ENCODE measurements at regions not wholly inside any gene's neighbourhood (a gene's known extent, or its start where the extent isn't known, plus 50 kb on each side); places are given as distances from the start of the nearest gene placed in this dataset.

DNA sequence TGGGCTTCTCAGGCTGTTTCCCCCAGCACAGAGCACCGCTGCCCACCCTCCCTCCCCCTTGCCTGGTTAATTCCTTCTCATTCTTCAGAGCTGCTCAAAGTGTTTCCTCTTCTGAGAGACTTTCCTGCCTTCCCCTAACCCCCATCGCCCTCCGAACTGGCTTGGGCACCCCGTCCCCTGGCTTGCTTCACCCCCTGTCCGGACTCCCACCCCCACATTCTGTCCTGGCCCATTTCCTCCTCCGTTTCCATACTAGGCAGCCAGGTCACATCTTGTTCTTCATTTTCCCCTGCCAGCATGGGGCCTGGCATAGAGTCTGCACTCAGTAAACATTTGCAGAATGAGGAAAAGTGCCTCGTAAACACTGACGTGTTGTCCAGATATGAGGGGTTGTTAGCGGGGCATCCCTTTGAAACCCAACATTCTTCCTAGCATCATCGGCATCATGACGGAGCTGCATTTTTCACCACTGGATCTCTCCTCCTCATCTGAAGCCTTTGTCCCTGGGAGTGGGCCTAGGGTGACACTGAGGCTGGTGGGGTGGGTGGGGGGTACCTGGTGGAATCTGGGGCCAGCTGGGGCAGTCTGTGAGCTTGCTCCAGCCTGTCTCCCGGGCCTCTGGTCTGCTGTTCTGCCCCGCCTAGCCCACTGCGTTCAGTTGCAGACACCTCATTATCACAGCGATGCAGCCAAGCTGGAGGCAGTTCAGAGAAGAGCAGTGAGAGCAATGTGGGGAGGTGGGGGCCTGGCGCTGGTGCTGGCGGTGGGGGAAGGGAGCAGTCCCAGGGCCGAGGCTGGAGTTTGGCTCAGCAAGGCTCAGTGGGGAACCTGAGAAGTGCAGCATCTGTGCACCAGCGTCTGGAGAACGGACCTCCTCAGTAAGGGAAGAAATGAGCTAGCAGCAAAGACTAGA, 149.4 kb upstream of the PJA1 start:
- H3K4me3 ChIP-seq (ENCODE audit: low read depth, low read length) = no peak overlapping the region
- ChIA-PET POLR2A (no interaction called here), CTCF (interaction anchor here (0.6 to 1.6 kb wide), 2 partner anchors 28 to 717 kb away, joined by 3 read pairs; no protein-coding TSS in a partner anchor)
- no peaks in the 10 kb centered on the region for H3K36me3 ChIP-seq (ENCODE audit: control insufficient read depth, insufficient read depth, low read length)
- no peak for DNase-seq (ENCODE audit: low read depth)
- TF ChIP-seq, protein P1, sequence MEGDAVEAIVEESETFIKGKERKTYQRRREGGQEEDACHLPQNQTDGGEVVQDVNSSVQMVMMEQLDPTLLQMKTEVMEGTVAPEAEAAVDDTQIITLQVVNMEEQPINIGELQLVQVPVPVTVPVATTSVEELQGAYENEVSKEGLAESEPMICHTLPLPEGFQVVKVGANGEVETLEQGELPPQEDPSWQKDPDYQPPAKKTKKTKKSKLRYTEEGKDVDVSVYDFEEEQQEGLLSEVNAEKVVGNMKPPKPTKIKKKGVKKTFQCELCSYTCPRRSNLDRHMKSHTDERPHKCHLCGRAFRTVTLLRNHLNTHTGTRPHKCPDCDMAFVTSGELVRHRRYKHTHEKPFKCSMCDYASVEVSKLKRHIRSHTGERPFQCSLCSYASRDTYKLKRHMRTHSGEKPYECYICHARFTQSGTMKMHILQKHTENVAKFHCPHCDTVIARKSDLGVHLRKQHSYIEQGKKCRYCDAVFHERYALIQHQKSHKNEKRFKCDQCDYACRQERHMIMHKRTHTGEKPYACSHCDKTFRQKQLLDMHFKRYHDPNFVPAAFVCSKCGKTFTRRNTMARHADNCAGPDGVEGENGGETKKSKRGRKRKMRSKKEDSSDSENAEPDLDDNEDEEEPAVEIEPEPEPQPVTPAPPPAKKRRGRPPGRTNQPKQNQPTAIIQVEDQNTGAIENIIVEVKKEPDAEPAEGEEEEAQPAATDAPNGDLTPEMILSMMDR (IDR thresholded peaks at IDR 0.05; ENCODE audit: insufficient read depth, low read depth, low read length) = no peak
- H3K27me3 ChIP-seq (ENCODE audit: control insufficient read depth, insufficient read depth, low read length) = peaks cover 2% of the 10 kb centered on the region; the same call in 1 of the 2 replicates

DNA sequence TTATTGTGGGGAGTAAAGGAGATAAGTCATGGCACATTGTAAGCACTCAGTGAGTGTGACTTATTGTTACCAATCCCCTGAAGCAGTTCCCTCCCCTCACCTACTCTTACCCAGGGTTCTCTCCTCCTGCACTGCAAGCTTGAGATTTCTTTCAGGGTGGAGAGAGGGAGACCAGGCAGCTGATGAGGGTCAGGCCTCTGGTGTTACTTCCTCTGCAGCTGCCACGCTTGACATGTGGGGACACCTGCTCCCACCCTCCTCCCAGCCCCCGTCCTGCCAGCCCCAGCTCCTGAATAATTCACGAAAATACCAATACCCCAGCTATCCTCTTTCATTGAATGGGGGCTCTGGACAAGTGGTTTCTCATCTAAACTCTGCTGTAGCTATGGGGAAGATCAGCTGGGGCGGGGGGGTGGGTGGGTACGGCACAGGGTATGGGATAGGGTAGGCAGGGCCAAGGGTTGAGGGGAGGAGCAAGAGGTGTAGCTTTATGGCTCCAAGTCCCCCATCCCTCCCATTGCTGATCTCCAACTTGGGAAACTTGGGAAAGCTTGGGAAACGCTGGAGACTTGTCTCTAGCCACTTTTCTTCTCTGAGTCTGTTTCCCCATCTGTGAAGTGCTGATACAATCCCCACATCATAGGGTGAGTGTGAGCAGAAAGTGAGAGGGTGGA, 148.5 kb upstream of the PJA1 start:
- Histone ChIP-seq H3K36me3 (ENCODE audit: control insufficient read depth, insufficient read depth, low read length) (no peaks in the 10 kb centered on the region), H3K4me3 (ENCODE audit: low read depth, low read length) (no peak overlapping the region), H3K27me3 (ENCODE audit: control insufficient read depth, insufficient read depth, low read length) (peaks cover 2% of the 10 kb centered on the region; the same call in 1 of the 2 replicates)
- ChIA-PET CTCF (interaction anchor here (1.6 kb wide), 1 partner anchor 27 kb away, joined by 3 read pairs; no protein-coding TSS in a partner anchor), POLR2A (no interaction called here)
- TF ChIP-seq, protein P1 (IDR thresholded peaks at IDR 0.05; ENCODE audit: insufficient read depth, low read depth, low read length) = no peak
- DNase-seq (ENCODE audit: low read depth) = no peak

DNA sequence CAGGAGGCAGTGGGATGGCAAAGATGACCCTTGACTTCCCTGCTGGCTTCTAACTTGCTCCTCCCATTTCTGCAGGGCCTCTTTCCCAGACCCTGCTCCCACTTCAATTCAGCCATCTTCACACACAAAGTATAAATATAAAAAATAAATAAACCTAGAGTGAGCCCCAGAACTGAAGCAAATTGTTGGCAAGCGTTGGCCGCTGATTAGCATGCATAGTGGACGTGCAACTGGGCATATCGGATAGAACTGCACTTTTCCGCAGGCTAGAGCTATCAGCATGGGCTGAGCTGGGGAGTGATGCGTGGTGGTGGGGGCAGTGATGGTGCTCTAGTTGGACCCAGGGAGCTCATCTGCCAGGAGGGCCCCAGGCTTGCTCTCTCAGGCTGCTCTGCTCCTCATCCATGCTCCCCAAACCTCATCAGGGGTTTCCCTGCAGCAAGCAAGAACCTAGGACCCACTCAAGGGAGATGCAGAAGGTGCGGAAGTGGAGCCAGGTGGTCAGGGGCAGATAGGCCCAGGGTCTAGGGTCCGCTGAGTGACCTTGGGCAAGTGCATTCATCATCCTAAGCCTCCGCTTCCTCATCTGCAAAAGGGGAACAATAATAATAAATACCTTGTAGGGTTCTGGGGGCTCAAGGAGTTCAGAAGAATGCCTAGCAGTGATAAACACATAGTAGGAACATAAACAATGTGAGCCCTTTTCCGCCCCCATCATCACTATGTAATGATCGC, 146.8 kb upstream of the PJA1 start:
- TF ChIP-seq, protein P1 (IDR thresholded peaks at IDR 0.05; ENCODE audit: insufficient read depth, low read depth, low read length) = no peak
- Histone ChIP-seq H3K36me3 (ENCODE audit: control insufficient read depth, insufficient read depth, low read length) (no peaks in the 10 kb centered on the region), H3K4me3 (ENCODE audit: low read depth, low read length) (no peak overlapping the region), H3K27me3 (ENCODE audit: control insufficient read depth, insufficient read depth, low read length) (peaks cover 2% of the 10 kb centered on the region; the same call in 1 of the 2 replicates)
- no peak for DNase-seq (ENCODE audit: low read depth)
- ChIA-PET CTCF (no interaction called here), POLR2A (no interaction called here)

DNA sequence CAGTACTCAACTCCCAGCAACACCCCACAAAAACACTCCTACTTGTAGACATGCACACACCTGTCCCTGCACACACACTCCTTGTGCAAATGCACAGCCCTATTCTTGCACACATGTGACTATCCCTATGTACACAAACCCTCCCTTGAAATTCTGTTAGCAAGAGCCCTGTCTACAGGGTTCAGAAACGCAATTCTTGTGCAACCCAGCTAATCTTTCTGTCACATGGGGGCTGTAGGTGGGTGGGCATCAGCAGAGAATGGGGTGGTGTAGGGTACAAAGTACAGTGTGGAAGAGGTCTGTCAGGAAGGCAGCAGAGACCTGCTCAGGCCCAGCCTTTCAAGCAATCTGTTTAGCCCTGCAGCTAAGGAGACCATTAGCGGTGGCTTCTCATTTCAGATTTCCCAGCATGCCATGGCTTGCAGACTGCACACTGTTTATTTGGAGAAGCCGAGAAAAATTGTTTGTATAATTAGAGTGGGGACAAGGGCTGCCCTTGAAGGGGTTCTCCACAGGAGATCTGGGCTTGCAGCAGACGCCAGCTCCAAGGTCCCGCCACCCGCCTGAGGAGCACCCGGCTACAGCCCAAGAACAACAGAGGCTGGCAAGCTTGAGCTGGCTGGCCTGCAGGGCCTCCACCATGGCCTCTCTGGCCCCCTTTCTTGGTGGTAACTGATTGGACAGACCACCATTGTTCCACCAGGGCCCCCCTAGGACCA, 144.0 kb upstream of the PJA1 start:
- CTCF ChIA-PET = no interaction called here
- H3K36me3 ChIP-seq (ENCODE audit: control insufficient read depth, insufficient read depth, low read length) = no peaks in the 10 kb centered on the region
- no peak overlapping the region for H3K4me3 ChIP-seq (ENCODE audit: low read depth, low read length)

More for the DNA sequence above, 144.0 kb upstream of the PJA1 start:
- H3K27me3 ChIP-seq (ENCODE audit: control insufficient read depth, insufficient read depth, low read length) = no peaks in the 10 kb centered on the region
- POLR2A ChIA-PET = no interaction called here
- no peak for DNase-seq (ENCODE audit: low read depth)
- TF ChIP-seq, protein P1 (IDR thresholded peaks at IDR 0.05; ENCODE audit: insufficient read depth, low read depth, low read length) = no peak

Measured in BJ (cell line).